ENCODE measurements at regions not wholly inside any gene's neighbourhood (a gene's known extent, or its start where the extent isn't known, plus 50 kb on each side); places are given as distances from the start of the nearest gene placed in this dataset.

DNA sequence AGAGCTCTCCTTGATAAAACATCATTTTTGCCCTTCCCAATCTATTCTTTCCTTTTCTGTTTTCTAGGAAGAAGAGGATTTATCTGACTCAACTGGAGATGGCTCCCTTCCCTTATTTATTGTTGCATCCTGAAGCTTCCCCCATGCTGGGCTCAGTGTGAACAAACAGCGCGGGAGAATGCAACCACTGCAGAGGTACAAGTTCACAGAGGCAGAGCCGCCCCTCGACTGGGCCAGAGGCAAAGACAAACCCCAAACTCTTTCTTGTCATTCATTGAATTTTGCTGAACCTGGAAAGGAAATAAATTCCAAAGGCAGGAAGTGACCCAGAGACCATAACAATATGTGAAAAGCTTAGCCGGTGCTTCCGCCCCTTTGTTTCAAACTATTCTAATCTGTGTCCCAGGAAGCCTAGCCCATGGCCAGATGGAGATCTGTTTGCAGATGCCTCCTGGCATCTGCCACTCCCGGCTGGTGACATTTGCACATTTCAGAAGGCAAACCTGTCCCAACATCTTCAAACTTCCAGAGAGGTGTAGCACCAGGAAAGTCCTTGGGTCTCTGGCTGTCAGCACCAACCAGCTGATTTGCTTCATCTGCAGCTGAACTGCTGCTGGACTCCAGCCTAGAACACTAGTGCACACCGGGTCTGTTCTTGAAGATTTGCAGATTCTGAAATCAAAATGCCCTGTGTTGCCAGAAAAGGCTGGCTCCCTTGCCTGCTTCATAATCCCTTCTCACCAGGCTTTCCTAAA lies 79.4 kb upstream of the MAP4K3 start (continued):
- TF ChIP-seq ZNF350 (CRISPR knock-in tag; IDR thresholded peaks at IDR 0.05; ENCODE audit: borderline replicate concordance, low read depth) (peak; percentile 33; the same call in 1 of the 2 replicates), NFE2L1 (CRISPR knock-in tag; IDR thresholded peaks at IDR 0.05; ENCODE audit: borderline replicate concordance) (no peak), ZFP36L2 (CRISPR knock-in tag; IDR thresholded peaks at IDR 0.05) (no peak), KLF11 (CRISPR knock-in tag; IDR thresholded peaks at IDR 0.05) (peak; percentile 73), ZNF629 (CRISPR knock-in tag; conservative IDR thresholded peaks at IDR 0.05) (0 out of 2 replicates have a peak, but pooled peaks have one; percentile 29), GATA4 (IDR thresholded peaks at IDR 0.05; ENCODE audit: borderline replicate concordance, low read depth) (peak; percentile 63; the same call in 1 of the 2 replicates), ZNF772 (CRISPR knock-in tag; IDR thresholded peaks at IDR 0.05) (peak; percentile 60; the same call in 1 of the 2 replicates), ZSCAN29 (CRISPR knock-in tag; conservative IDR thresholded peaks at IDR 0.05) (no peak; the same call in 1 of the 2 replicates), ZNF530 (CRISPR knock-in tag; IDR thresholded peaks at IDR 0.05; ENCODE audit: low read depth) (no peak), ZNF17 (CRISPR knock-in tag; IDR thresholded peaks at IDR 0.05) (no peak), HNRNPLL (IDR thresholded peaks at IDR 0.05; ENCODE audit: low read depth, low read length, poor library complexity, severe bottlenecking) (no peak), ZNF616 (CRISPR knock-in tag; IDR thresholded peaks at IDR 0.05; ENCODE audit: low read depth) (no peak), GTF3A (CRISPR knock-in tag; conservative IDR thresholded peaks at IDR 0.05) (no peak), MYNN (CRISPR knock-in tag; IDR thresholded peaks at IDR 0.05; ENCODE audit: low read depth) (no peak), LCORL (IDR thresholded peaks at IDR 0.05) (no peak), LCORL (CRISPR knock-in tag; IDR thresholded peaks at IDR 0.05) (no peak; the same call in 1 of the 2 replicates), ISL2 (CRISPR knock-in tag; IDR thresholded peaks at IDR 0.05) (peak; percentile 65), ZSCAN31 (CRISPR knock-in tag; IDR thresholded peaks at IDR 0.05; ENCODE audit: low read depth) (peak; percentile 78; the same call in 1 of the 2 replicates)
- TF ChIP-seq, protein P1, sequence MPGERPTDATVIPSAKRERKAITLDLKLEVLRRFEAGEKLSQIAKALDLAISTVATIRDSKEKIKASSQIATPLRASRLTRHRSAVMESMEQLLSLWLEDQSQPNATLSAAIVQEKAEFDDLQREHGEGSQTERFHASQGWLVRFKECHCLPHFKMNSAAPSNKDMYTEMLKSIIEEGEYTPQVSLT (CRISPR knock-in tag; IDR thresholded peaks at IDR 0.05; ENCODE audit: borderline replicate concordance, low read depth): no peak
- TF ChIP-seq, protein P2, sequence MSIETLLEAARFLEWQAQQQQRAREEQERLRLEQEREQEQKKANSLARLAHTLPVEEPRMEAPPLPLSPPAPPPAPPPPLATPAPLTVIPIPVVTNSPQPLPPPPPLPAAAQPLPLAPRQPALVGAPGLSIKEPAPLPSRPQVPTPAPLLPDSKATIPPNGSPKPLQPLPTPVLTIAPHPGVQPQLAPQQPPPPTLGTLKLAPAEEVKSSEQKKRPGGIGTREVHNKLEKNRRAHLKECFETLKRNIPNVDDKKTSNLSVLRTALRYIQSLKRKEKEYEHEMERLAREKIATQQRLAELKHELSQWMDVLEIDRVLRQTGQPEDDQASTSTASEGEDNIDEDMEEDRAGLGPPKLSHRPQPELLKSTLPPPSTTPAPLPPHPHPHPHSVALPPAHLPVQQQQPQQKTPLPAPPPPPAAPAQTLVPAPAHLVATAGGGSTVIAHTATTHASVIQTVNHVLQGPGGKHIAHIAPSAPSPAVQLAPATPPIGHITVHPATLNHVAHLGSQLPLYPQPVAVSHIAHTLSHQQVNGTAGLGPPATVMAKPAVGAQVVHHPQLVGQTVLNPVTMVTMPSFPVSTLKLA (IDR thresholded peaks at IDR 0.05): 0 out of 2 replicates have a peak, but pooled peaks have one; percentile 11
- TF ChIP-seq, protein P3, sequence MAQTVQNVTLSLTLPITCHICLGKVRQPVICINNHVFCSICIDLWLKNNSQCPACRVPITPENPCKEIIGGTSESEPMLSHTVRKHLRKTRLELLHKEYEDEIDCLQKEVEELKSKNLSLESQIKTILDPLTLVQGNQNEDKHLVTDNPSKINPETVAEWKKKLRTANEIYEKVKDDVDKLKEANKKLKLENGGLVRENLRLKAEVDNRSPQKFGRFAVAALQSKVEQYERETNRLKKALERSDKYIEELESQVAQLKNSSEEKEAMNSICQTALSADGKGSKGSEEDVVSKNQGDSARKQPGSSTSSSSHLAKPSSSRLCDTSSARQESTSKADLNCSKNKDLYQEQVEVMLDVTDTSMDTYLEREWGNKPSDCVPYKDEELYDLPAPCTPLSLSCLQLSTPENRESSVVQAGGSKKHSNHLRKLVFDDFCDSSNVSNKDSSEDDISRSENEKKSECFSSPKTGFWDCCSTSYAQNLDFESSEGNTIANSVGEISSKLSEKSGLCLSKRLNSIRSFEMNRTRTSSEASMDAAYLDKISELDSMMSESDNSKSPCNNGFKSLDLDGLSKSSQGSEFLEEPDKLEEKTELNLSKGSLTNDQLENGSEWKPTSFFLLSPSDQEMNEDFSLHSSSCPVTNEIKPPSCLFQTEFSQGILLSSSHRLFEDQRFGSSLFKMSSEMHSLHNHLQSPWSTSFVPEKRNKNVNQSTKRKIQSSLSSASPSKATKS (CRISPR knock-in tag; IDR thresholded peaks at IDR 0.05): no peak
- TF ChIP-seq, protein P4, sequence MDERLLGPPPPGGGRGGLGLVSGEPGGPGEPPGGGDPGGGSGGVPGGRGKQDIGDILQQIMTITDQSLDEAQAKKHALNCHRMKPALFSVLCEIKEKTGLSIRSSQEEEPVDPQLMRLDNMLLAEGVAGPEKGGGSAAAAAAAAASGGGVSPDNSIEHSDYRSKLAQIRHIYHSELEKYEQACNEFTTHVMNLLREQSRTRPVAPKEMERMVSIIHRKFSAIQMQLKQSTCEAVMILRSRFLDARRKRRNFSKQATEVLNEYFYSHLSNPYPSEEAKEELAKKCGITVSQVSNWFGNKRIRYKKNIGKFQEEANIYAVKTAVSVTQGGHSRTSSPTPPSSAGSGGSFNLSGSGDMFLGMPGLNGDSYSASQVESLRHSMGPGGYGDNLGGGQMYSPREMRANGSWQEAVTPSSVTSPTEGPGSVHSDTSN (CRISPR knock-in tag; IDR thresholded peaks at IDR 0.05): no peak
- TF ChIP-seq, protein P5, sequence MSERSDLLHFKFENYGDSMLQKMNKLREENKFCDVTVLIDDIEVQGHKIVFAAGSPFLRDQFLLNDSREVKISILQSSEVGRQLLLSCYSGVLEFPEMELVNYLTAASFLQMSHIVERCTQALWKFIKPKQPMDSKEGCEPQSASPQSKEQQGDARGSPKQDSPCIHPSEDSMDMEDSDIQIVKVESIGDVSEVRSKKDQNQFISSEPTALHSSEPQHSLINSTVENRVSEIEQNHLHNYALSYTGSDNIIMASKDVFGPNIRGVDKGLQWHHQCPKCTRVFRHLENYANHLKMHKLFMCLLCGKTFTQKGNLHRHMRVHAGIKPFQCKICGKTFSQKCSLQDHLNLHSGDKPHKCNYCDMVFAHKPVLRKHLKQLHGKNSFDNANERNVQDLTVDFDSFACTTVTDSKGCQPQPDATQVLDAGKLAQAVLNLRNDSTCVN (CRISPR knock-in tag; IDR thresholded peaks at IDR 0.05; ENCODE audit: borderline replicate concordance): no peak
